GM19468 (cell line): ENCODE measurements at regions not wholly inside any gene's neighbourhood (a gene's known extent, or its start where the extent isn't known, plus 50 kb on each side); places are given as distances from the start of the nearest gene placed in this dataset.

ENCODE experiments used
- ATAC-seq: cut with Tn5 transposase; IDR thresholded peaks from one replicate; pipeline ENCODE4 v1.9.1; 2021; ENCODE audit warnings: mild to moderate bottlenecking, moderate library complexity, moderate number of reproducible peaks; ENCODE audit not compliant: unreplicated experiment; ENCODE audit errors: extremely low read depth

GRCh38 chr4:160831165-160831922, 1332.5 kb downstream of the FSTL5 start:
- ATAC-seq: no peak

- ATAC-seq: no peak
Observed at GRCh38 chr4:160835789-160836188, 1328.0 kb downstream of the FSTL5 start.

GRCh38 chr4:160836431-160836830, 1327.4 kb downstream of the FSTL5 start:
- no peak for ATAC-seq

- no peak for ATAC-seq
Observed at GRCh38 chr4:160846121-160846520, 1317.7 kb downstream of the FSTL5 start.

GRCh38 chr4:160847228-160847627, 1316.6 kb downstream of the FSTL5 start:
- ATAC-seq: no peak

- ATAC-seq: no peak
Observed at GRCh38 chr4:160848489-160848888, 1315.3 kb downstream of the FSTL5 start.

GRCh38 chr4:160848901-160849760, 1314.7 kb downstream of the FSTL5 start:
- ATAC-seq: no peak

- ATAC-seq: no peak
Observed at GRCh38 chr4:160864253-160864652, 1299.5 kb downstream of the FSTL5 start.

GRCh38 chr4:160869899-160870298, 1293.9 kb downstream of the FSTL5 start:
- no peak for ATAC-seq

GRCh38 chr4:160872491-160872890, 1291.3 kb downstream of the FSTL5 start:
- ATAC-seq: no peak

GRCh38 chr4:160877087-160877790, 1286.6 kb downstream of the FSTL5 start:
- ATAC-seq: no peak

GRCh38 chr4:160880180-160880579, 1283.6 kb downstream of the FSTL5 start:
- no peak for ATAC-seq

GRCh38 chr4:160887668-160888067, 1276.1 kb downstream of the FSTL5 start:
- no peak for ATAC-seq

GRCh38 chr4:160894128-160894527, 1269.7 kb downstream of the FSTL5 start:
- no peak for ATAC-seq

- no peak for ATAC-seq
Observed at GRCh38 chr4:160894809-160895208, 1269.0 kb downstream of the FSTL5 start.

- no peak for ATAC-seq
Observed at GRCh38 chr4:160927311-160927710, 1236.5 kb downstream of the FSTL5 start.

GRCh38 chr4:160928482-160928881, 1235.3 kb downstream of the FSTL5 start:
- no peak for ATAC-seq

GRCh38 chr4:160947653-160948052, 1216.1 kb downstream of the FSTL5 start:
- no peak for ATAC-seq

- no peak for ATAC-seq
Observed at GRCh38 chr4:160956875-160957274, 1206.9 kb downstream of the FSTL5 start.

GRCh38 chr4:160969925-160970324, 1193.9 kb downstream of the FSTL5 start:
- ATAC-seq: no peak

GRCh38 chr4:160980091-160980490, 1183.7 kb downstream of the FSTL5 start:
- no peak for ATAC-seq
